Gastroesophageal sphincter (tissue), 4 donors: ENCODE measurements at regions not wholly inside any gene's neighbourhood (a gene's known extent, or its start where the extent isn't known, plus 50 kb on each side); places are given as distances from the start of the nearest gene placed in this dataset.
"Not testable (repeated sequence)": the region's sequence is repeated elsewhere in the genome, so short reads cannot be mapped to it uniquely, and the experiment has no call there.

Experiments
- ATAC-seq: fragments of 150-250 bp; one replicate; pipeline ENCODE4 v1.9.1; 2016; ENCODE audit warnings: mild to moderate bottlenecking, moderate library complexity
- H3K27ac ChIP-seq, 4 donors: fragments of 200-600 bp; sonication (generic) in 3 of 4; 1 replicate in 3 of 4; 2 replicates in 1 of 4; pipeline ENCODE4 v1.5.1; 2016 to 2019
- H3K27me3 ChIP-seq: fragments of 200-600 bp; sonication (generic); one replicate; pipeline ENCODE4 v1.5.1; 2019
- H3K36me3 ChIP-seq, 2 donors: fragments of 200-600 bp; sonication (generic); one replicate each; pipeline ENCODE4 v1.5.1; 2019; ENCODE audit warnings: control low read depth in 1 of 2
- H3K4me1 ChIP-seq, 3 donors: fragments of 200-600 bp; sonication (generic); 1 replicate in 2 of 3; 2 replicates in 1 of 3; pipeline ENCODE4 v1.5.1; 2016 to 2019; ENCODE audit warnings: control low read depth in 2 of 3
- H3K4me3 ChIP-seq, 2 donors: fragments of 200-600 bp; sonication (generic); one replicate each; pipeline ENCODE4 v1.5.1; 2019; ENCODE audit warnings: mild to moderate bottlenecking in 1 of 2, moderate library complexity in 1 of 2
- H3K9me3 ChIP-seq, 3 donors: fragments of 200-600 bp; sonication (generic); one replicate each; pipeline ENCODE4 v1.5.1; 2017 to 2019; ENCODE audit warnings: control low read depth in 2 of 3
- CTCF ChIP-seq, 4 experiments: fragments of 200-600 bp in 2 of 4; fragments of 450-650 bp in 2 of 4; sonication (generic) in 1 of 4; IDR thresholded peaks; one replicate each; pipeline ENCODE4 v1.5.1; 2017 to 2019; ENCODE audit warnings: antibody characterized with exemption in 4 of 4, mild to moderate bottlenecking in 2 of 4, moderate library complexity in 2 of 4
- EP300 ChIP-seq: sonication (generic); formaldehyde crosslinking; IDR thresholded peaks from one replicate; pipeline ENCODE4 v1.6.1; 2017; ENCODE audit warnings: antibody characterized with exemption, mild to moderate bottlenecking
- POLR2A ChIP-seq, 2 donors: fragments of 450-650 bp; IDR thresholded peaks; one replicate each; pipeline ENCODE4 v1.6.1; 2017; ENCODE audit warnings: antibody characterized with exemption in 2 of 2, mild to moderate bottlenecking in 2 of 2, moderate library complexity in 1 of 2
- POLR2AphosphoS5 ChIP-seq: sonication (generic); formaldehyde crosslinking; IDR thresholded peaks from one replicate; pipeline ENCODE4 v1.6.1; 2017; ENCODE audit warnings: antibody characterized with exemption
- WGBS, 2 donors: methylation state at CpG; one replicate each; pipeline ENCODE4 v1.1.5; 2018; ENCODE audit warnings: low coverage in 1 of 2; 5-methylcytosine and 5-hydroxymethylcytosine counted together

- H3K9me3 ChIP-seq, H3K27ac ChIP-seq, H3K4me1 ChIP-seq, H3K4me3 ChIP-seq, H3K36me3 ChIP-seq: not testable (repeated sequence)
- peaks cover 37% of the 10 kb centered on the region for H3K27me3 ChIP-seq
- peak; percentile 4 for ATAC-seq
- no CpG with 5 or more reads among the region's 12 CpGs for WGBS, 2 donors
Observed at GRCh38 chr2:130265570-130266247, 67.5 kb upstream of the TUBA3E start.

GRCh38 chr2:130264901-130265320 is 66.7 kb upstream of the TUBA3E start:
- not testable (repeated sequence) for H3K36me3 ChIP-seq, H3K4me1 ChIP-seq, ATAC-seq, H3K4me3 ChIP-seq, H3K9me3 ChIP-seq, H3K27ac ChIP-seq
- WGBS, 2 donors, result 93% methylated on average over 3 of the region's 9 CpGs; no CpG with 5 or more reads in 1 of the 2 donors
- peaks cover 45% of the 10 kb centered on the region for H3K27me3 ChIP-seq

DNA sequence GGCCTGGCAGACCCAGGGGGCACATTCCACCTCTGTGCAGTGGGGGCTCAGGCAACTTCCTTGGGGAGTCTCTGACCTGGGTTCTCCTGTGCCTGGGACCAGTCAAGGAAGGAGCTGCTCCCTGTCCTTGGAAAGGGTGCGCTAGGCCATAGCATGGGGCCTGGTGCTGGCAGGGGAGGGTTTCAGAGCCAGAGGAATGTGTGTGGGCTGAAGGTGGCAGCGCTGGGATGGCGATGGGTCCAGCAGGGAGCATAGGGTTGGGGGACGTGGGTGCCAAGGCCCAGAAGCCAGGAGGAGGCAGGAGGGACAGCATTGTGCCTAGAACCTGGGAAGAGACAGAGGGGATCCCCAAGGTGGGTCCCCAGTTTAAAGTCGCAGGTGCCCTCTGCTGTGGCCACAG is 66.3 kb upstream of the TUBA3E start:
- no peak overlapping the region for H3K4me3 ChIP-seq
- H3K27me3 ChIP-seq, result peaks cover 46% of the 10 kb centered on the region
- no peak overlapping the region for H3K27ac ChIP-seq
- no peak for ATAC-seq
- H3K4me1 ChIP-seq, result no peaks in the 10 kb centered on the region
- 67% methylated on average over 4 of the region's 5 CpGs; no CpG with 5 or more reads in 1 of the 2 donors for WGBS, 2 donors
- H3K36me3 ChIP-seq, result no peaks in the 10 kb centered on the region
- H3K9me3 ChIP-seq, result no peaks in the 10 kb centered on the region
- no peak for TF ChIP-seq EP300
- TF ChIP-seq CTCF (IDR thresholded peaks at IDR 0.05), result no peak
- no peak for TF ChIP-seq POLR2AphosphoS5
- TF ChIP-seq POLR2A (IDR thresholded peaks at IDR 0.05), result no peak

- no peak overlapping the region for H3K4me3 ChIP-seq
- H3K4me1 ChIP-seq, result no peaks in the 10 kb centered on the region
- H3K27ac ChIP-seq, result no peak overlapping the region
- no peak for ATAC-seq
- H3K36me3 ChIP-seq, result no peaks in the 10 kb centered on the region
- 60% methylated on average over 1 of the region's 7 CpGs; no CpG with 5 or more reads in 1 of the 2 donors for WGBS, 2 donors
- no peak for TF ChIP-seq POLR2A (IDR thresholded peaks at IDR 0.05)
- TF ChIP-seq CTCF (IDR thresholded peaks at IDR 0.05), result no peak
- no peak for TF ChIP-seq EP300
- TF ChIP-seq POLR2AphosphoS5, result no peak
- no peaks in the 10 kb centered on the region for H3K9me3 ChIP-seq
- peaks cover 50% of the 10 kb centered on the region for H3K27me3 ChIP-seq
Observed at GRCh38 chr2:130264046-130264445, 65.8 kb upstream of the TUBA3E start.

DNA sequence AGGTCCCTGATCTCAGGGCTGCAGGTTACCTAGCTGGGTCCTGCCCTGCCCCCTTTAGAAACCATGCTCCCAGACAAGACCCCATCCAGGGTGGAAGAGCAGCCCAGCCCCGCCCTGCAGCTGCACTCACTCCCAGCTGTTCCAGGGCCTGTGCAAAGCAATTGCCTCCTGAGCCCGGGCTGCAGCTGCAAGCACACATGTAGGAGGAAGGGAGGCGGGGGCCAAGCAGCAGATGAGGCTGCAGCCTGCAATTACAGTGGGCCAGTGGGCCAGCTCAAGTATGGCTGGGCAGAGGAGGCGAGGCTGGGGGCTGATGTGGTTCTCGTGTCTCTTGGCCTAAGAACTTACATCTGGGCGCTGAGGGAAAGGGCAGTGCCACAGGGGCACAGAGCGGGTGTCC is 65.4 kb upstream of the TUBA3E start:
- WGBS, 2 donors, result 84% methylated on average over 5 of the region's 7 CpGs; no CpG with 5 or more reads in 1 of the 2 donors
- no peaks in the 10 kb centered on the region for H3K4me1 ChIP-seq
- no peaks in the 10 kb centered on the region for H3K9me3 ChIP-seq
- H3K36me3 ChIP-seq, result no peaks in the 10 kb centered on the region
- H3K27me3 ChIP-seq, result peaks cover 54% of the 10 kb centered on the region
- TF ChIP-seq POLR2A (IDR thresholded peaks at IDR 0.05) (no peak), EP300 (no peak), CTCF (IDR thresholded peaks at IDR 0.05) (no peak), POLR2AphosphoS5 (no peak)
- no peak overlapping the region for H3K27ac ChIP-seq
- no peak for ATAC-seq
- no peak overlapping the region for H3K4me3 ChIP-seq

DNA sequence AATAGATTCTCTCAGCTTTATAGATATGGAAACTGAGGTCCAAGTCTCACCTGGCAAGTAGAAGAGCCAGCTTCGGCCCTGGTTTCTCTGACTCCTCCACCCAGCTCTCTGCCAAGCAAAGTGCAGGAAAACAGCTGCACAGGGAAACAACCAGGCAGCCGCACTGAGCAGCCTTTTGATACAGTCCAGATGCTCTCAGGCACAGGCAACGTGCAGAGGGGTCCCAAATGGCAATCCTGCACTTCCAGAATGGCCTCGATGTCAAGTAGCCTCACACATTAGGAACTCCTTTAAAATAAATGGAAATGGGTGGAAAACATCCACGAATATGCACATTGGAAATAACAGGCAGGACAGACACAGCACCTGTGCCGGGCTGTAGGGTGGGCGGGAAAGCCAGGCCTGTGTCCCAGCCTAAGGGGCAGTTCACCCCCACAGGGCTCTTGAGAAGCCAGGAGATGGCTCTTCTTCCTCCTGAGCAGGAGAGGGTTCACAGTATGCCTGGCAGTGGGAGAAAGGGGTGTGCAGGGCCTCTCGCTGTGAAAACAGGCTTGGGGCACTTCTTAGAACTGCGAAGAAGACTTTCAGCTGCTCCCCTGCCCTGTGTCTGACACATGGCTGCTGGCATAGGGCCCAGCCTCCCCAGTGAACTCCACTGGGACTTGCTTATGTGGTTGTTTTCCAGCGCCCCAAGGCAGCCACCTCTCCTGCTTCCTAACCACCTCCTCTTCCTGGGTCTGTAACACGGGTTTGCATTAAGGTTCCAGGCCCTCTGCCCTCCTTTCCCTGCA is 63.9 kb upstream of the TUBA3E start:
- Histone ChIP-seq H3K4me1 (no peaks in the 10 kb centered on the region), H3K27ac (no peak overlapping the region), H3K36me3 (no peaks in the 10 kb centered on the region), H3K27me3 (peaks cover 51% of the 10 kb centered on the region), H3K9me3 (no peaks in the 10 kb centered on the region), H3K4me3 (no peak overlapping the region)
- TF ChIP-seq POLR2AphosphoS5 (no peak), EP300 (no peak), CTCF (IDR thresholded peaks at IDR 0.05) (no peak), POLR2A (IDR thresholded peaks at IDR 0.05) (no peak)
- ATAC-seq, result no peak
- WGBS, 2 donors, result 40 to 52% methylated on average over 3 to 5 of the region's 11 CpGs
